Aorta (tissue), 5 donors: ENCODE measurements at regions not wholly inside any gene's neighbourhood (a gene's known extent, or its start where the extent isn't known, plus 50 kb on each side); places are given as distances from the start of the nearest gene placed in this dataset.
"Not testable (repeated sequence)": the region's sequence is repeated elsewhere in the genome, so short reads cannot be mapped to it uniquely, and the experiment has no call there.

ENCODE experiments used
- ATAC-seq: fragments of 200-7000 bp; cut with Tn5 transposase; one replicate; pipeline ENCODE4 v1.9.1; 2022; ENCODE audit warnings: moderate library complexity; ENCODE audit not compliant: low FRiP score
- DNase-seq, 2 donors: peaks; one replicate each; pipeline ENCODE4 v3.0.0-alpha.2; 2020
- H3K27ac ChIP-seq, 2 donors: one replicate each; pipeline ENCODE4 v1.5.1; 2013; ENCODE audit warnings: low read length in 2 of 2, mild to moderate bottlenecking in 2 of 2, moderate library complexity in 2 of 2, control low read depth in 1 of 2, inconsistent platforms in 1 of 2, low read depth in 1 of 2
- H3K27me3 ChIP-seq, 2 donors: one replicate each; pipeline ENCODE4 v1.6.1; 2013; ENCODE audit warnings: control low read depth in 1 of 2, low read length in 1 of 2, mild to moderate bottlenecking in 1 of 2, moderate library complexity in 1 of 2; ENCODE audit not compliant: insufficient read depth in 2 of 2, control insufficient read depth in 1 of 2
- H3K36me3 ChIP-seq, 2 donors: one replicate each; pipeline ENCODE4 v1.6.1; 2013; ENCODE audit warnings: control low read depth in 1 of 2, low read length in 1 of 2, mild to moderate bottlenecking in 1 of 2; ENCODE audit not compliant: insufficient read depth in 2 of 2, control insufficient read depth in 1 of 2
- H3K4me1 ChIP-seq, 2 donors: one replicate each; pipeline ENCODE4 v1.6.1; 2013; ENCODE audit warnings: low read length in 2 of 2, control low read depth in 1 of 2, mild to moderate bottlenecking in 1 of 2, moderate library complexity in 1 of 2; ENCODE audit not compliant: insufficient read depth in 2 of 2, control insufficient read depth in 1 of 2
- H3K4me3 ChIP-seq, 2 donors: one replicate each; pipeline ENCODE4 v1.5.1; 2013; ENCODE audit warnings: low read length in 2 of 2, control low read depth in 1 of 2, mild to moderate bottlenecking in 1 of 2
- H3K9me3 ChIP-seq: one replicate; pipeline ENCODE4 v1.6.1; 2013; ENCODE audit warnings: mild to moderate bottlenecking, low read length; ENCODE audit not compliant: control insufficient read depth
- WGBS, 2 donors: extraction: QIAGEN DNeasy Blood & Tissue Kit; methylation state at CpG; one replicate each; pipeline ENCODE4 v1.1.7; 2013; 5-methylcytosine and 5-hydroxymethylcytosine counted together
- intact Hi-C, 2 donors: fragments of 100-400 bp; cut with DNase I; formaldehyde crosslinking; loops; one replicate each; pipeline versions ENCODE4 v1.14.2 to v1.15.0; 2022
- donor health status: healthy with polysubstance abuse.
- donor health status: Bipolar disorder and iron deficiency.
- donor health status: DM: no; HTN: no; CAD: no.
- donor health status: DM: no; HTN: no; CAD: no.
- donor health status: DM: yes; HTN: yes; CAD: no.

DNA sequence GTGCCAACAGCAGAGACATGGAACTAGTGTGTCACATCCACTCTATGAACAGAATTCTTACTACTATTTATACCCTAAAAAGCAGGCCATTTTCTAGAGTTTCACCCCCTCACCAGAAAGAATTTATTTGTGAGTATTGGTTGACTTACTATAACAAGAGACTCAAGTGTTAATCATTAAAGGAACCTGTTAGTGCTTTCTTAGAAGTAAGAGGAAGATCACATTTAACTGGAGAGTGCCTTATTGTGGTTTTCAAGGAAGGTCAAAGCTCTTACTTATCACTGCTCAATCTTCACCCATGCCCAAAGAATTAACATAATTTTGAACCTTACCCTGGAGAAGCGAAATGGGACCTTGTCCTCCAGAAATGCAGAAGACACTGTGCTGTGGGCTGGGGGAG, 169.3 kb upstream of the PRSS1 start:
- Histone ChIP-seq H3K36me3 (no peaks in the 10 kb centered on the region), H3K4me1 (no peaks in the 10 kb centered on the region), H3K27ac (no peak overlapping the region), H3K27me3 (no peaks in the 10 kb centered on the region), H3K9me3 (no peaks in the 10 kb centered on the region), H3K4me3 (no peak overlapping the region)
- intact Hi-C loops = no loop called here
- no peak for DNase-seq
- WGBS, 2 donors = 96 to 100% methylated on average over 1 of the region's 1 CpG
- no peak for ATAC-seq

- H3K4me1 ChIP-seq, H3K4me3 ChIP-seq, H3K9me3 ChIP-seq, H3K27ac ChIP-seq, ATAC-seq, DNase-seq, H3K36me3 ChIP-seq, intact Hi-C loops, H3K27me3 ChIP-seq: not testable (repeated sequence)
- WGBS, 2 donors = 92 to 96% methylated on average over 22 to 25 of the region's 25 CpGs
Observed at GRCh38 chr7:142575351-142575750, 173.9 kb upstream of the PRSS1 start.

DNA sequence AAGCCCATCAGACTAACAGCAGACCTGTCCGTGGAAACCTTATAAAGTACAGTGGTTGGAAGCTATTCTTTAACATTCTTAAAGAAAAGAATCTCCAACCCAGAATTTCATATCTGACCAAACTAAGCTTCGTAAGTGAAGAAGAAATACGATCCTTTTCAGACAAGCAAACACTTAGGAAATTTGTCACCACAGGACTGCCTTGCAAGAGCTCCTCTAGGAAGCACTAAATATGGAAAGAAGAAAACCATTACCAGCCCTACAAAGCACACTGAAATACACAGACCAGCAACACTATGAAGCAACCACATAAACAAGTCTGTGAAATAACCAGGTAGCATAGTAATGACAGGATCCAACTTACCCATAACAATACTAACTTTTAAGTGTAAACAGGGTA, 177.7 kb upstream of the PRSS1 start:
- ATAC-seq = no peak
- DNase-seq = no peak
- H3K27ac ChIP-seq = no peak overlapping the region
- intact Hi-C loops = no loop called here
- no peaks in the 10 kb centered on the region for H3K27me3 ChIP-seq
- H3K4me1 ChIP-seq = no peaks in the 10 kb centered on the region
- WGBS, 2 donors = 66 to 75% methylated on average over 3 of the region's 3 CpGs
- H3K9me3 ChIP-seq = no peaks in the 10 kb centered on the region
- H3K4me3 ChIP-seq = no peak overlapping the region
- no peaks in the 10 kb centered on the region for H3K36me3 ChIP-seq

DNA sequence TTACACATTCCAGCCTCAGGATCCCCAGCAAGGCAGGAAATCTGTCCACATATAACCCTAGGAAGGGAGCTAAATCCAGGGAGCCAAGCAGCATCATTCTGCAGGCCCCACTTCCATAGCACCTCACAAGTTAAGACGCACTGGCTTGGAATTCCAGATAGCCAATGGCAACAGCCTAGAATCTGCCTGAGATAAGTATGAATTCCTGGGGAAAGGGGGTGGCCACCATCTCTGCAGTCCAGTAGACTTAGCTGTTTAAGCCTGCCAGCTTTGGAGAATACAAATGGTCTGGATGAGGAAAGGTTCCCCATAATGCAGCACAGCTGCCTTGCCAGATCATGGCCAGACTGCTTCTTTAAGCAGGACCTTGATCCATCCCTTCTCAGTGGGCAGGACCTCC, 179.4 kb upstream of the PRSS1 start:
- DNase-seq (no peak), ATAC-seq (no peak)
- 80 to 83% methylated on average over 1 of the region's 1 CpG for WGBS, 2 donors
- Histone ChIP-seq H3K4me1 (no peaks in the 10 kb centered on the region), H3K27me3 (no peaks in the 10 kb centered on the region), H3K36me3 (no peaks in the 10 kb centered on the region), H3K9me3 (no peaks in the 10 kb centered on the region), H3K4me3 (no peak overlapping the region), H3K27ac (no peak overlapping the region)
- intact Hi-C loops = no loop called here

DNA sequence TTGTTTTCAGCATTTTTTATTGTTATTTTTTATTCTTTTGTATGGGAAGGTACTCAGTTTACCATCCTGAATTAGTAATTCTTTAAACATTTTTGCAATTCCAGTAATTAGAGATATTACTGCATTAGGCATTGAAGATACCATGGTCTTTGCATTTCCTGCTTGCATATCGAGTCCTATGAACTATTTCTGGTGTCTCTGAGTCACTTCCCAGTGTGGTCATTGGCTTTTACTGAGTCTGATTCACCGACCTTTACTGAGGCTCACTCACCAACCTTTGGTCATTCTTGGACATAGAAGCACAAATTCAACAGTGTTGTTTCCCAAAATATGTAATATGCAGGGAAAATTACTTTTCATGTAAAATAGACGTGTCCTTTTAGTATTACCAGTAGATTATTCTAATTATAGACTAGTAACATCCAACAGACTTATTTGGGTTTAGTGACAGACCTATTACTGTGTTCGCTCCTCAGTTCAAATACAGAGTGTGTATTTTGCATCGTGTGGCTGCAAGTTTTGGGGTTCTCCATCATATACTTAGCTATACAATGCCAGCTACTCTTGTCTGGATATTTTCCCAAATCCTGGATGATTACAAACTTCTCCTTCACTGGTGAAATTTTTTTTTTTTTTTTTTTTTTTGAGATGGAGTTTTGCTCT, 180.7 kb upstream of the PRSS1 start:
- WGBS, 2 donors = 43 to 47% methylated on average over 5 of the region's 5 CpGs
- Histone ChIP-seq H3K27ac (no peak overlapping the region), H3K27me3 (no peaks in the 10 kb centered on the region), H3K36me3 (no peaks in the 10 kb centered on the region), H3K4me1 (no peaks in the 10 kb centered on the region), H3K9me3 (no peaks in the 10 kb centered on the region), H3K4me3 (no peak overlapping the region)
- no peak for ATAC-seq
- no peak for DNase-seq
- intact Hi-C loops = no loop called here

- ATAC-seq (no peak), DNase-seq (no peak)
- no peaks in the 10 kb centered on the region for H3K4me1 ChIP-seq
- intact Hi-C loops = no loop called here
- no peak overlapping the region for H3K4me3 ChIP-seq
- no peaks in the 10 kb centered on the region for H3K27me3 ChIP-seq
- H3K9me3 ChIP-seq = no peaks in the 10 kb centered on the region
- no peak overlapping the region for H3K27ac ChIP-seq
- H3K36me3 ChIP-seq = no peaks in the 10 kb centered on the region
- 77 to 82% methylated on average over 22 of the region's 22 CpGs for WGBS, 2 donors
Observed at GRCh38 chr7:142567201-142568075, 181.8 kb upstream of the PRSS1 start.

- intact Hi-C loops = no loop called here
- Histone ChIP-seq H3K4me3 (no peak overlapping the region), H3K9me3 (no peaks in the 10 kb centered on the region), H3K36me3 (no peaks in the 10 kb centered on the region), H3K27ac (no peak overlapping the region), H3K27me3 (no peaks in the 10 kb centered on the region), H3K4me1 (no peaks in the 10 kb centered on the region)
- DNase-seq = no peak
- no peak for ATAC-seq
- WGBS, 2 donors = 87 to 89% methylated on average over 5 of the region's 5 CpGs
Observed at GRCh38 chr7:142566271-142566670, 183.0 kb upstream of the PRSS1 start.

GRCh38 chr7:142564125-142564524, 185.1 kb upstream of the PRSS1 start:
- H3K4me3 ChIP-seq = not testable (repeated sequence)

GRCh38 chr7:142563470-142563869, 185.8 kb upstream of the PRSS1 start:
- H3K36me3 ChIP-seq = no peaks in the 10 kb centered on the region
- no peaks in the 10 kb centered on the region for H3K27me3 ChIP-seq
- no peaks in the 10 kb centered on the region for H3K4me1 ChIP-seq
- DNase-seq (no peak), ATAC-seq (no peak)
- intact Hi-C loops = no loop called here
- no peaks in the 10 kb centered on the region for H3K9me3 ChIP-seq
- 92% methylated on average over 1 of the region's 1 CpG for WGBS, 2 donors
- H3K4me3 ChIP-seq = no peak overlapping the region
- H3K27ac ChIP-seq = no peak overlapping the region

More at GRCh38 chr7:142564125-142564524, 185.1 kb upstream of the PRSS1 start:
- DNase-seq, ATAC-seq, intact Hi-C loops, H3K9me3 ChIP-seq, H3K4me1 ChIP-seq, H3K27ac ChIP-seq, H3K27me3 ChIP-seq, H3K36me3 ChIP-seq: not testable (repeated sequence)
- WGBS, 2 donors = 85% methylated on average over 1 to 2 of the region's 3 CpGs
